GM23338 (cell line): ENCODE measurements at regions not wholly inside any gene's neighbourhood (a gene's known extent, or its start where the extent isn't known, plus 50 kb on each side); places are given as distances from the start of the nearest gene placed in this dataset.

Experiments
- EZH2 ChIP-seq: fragments of 200-600 bp; sonication (generic); IDR thresholded peaks from one replicate; pipeline ENCODE4 v1.8.0; 2017; ENCODE audit warnings: antibody characterized with exemption, mild to moderate bottlenecking, low read depth; ENCODE audit not compliant: unreplicated experiment
- EZH2phosphoT487 ChIP-seq: fragments of 200-600 bp; sonication (generic); IDR thresholded peaks from one replicate; pipeline ENCODE4 v1.8.1; 2018; ENCODE audit warnings: antibody characterized with exemption; ENCODE audit not compliant: unreplicated experiment
- JUNB ChIP-seq: IDR thresholded peaks from one replicate; pipeline ENCODE4 v1.6.1; 2016; ENCODE audit warnings: antibody characterized with exemption; ENCODE audit not compliant: unreplicated experiment
- POLR2AphosphoS5 ChIP-seq: IDR thresholded peaks from 2 replicates; pipeline ENCODE4 v1.6.1; 2016; ENCODE audit warnings: antibody characterized with exemption, low read depth
- TF ChIP-seq, protein P1 (sequence below), 2 experiments: fragments of 200-600 bp in 1 of 2; sonication (generic) in 1 of 2; conservative IDR thresholded peaks; 2 replicates each; pipeline versions ENCODE4 v1.5.1 to v1.6.1; 2016 to 2017; ENCODE audit warnings: antibody characterized with exemption in 2 of 2, low read depth in 2 of 2, mild to moderate bottlenecking in 2 of 2, moderate library complexity in 1 of 2
- TF ChIP-seq, protein P2 (sequence below): IDR thresholded peaks from one replicate; pipeline ENCODE4 v1.6.1; 2018; ENCODE audit warnings: antibody characterized with exemption; ENCODE audit not compliant: unreplicated experiment

DNA sequence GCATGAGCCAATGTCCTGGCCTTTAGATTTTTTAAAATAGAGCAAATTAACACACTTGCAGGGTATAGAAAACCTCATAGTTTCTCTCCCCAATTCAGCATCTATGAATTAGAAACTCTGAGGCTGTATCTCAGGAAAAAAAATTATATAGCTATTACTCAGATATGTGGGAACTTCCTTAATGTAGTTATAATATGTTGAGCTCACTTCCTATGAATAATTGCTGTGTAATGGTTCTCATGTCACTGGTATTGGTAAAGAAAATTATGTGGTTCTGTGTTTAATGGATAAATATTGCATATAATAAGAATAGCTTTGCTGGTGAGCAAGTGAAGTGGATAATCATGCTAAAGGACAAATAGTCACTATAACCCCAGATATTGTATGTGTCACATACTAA is 2019.8 kb downstream of the NCAM2 start:
- TF ChIP-seq, protein P1, sequence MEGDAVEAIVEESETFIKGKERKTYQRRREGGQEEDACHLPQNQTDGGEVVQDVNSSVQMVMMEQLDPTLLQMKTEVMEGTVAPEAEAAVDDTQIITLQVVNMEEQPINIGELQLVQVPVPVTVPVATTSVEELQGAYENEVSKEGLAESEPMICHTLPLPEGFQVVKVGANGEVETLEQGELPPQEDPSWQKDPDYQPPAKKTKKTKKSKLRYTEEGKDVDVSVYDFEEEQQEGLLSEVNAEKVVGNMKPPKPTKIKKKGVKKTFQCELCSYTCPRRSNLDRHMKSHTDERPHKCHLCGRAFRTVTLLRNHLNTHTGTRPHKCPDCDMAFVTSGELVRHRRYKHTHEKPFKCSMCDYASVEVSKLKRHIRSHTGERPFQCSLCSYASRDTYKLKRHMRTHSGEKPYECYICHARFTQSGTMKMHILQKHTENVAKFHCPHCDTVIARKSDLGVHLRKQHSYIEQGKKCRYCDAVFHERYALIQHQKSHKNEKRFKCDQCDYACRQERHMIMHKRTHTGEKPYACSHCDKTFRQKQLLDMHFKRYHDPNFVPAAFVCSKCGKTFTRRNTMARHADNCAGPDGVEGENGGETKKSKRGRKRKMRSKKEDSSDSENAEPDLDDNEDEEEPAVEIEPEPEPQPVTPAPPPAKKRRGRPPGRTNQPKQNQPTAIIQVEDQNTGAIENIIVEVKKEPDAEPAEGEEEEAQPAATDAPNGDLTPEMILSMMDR (conservative IDR thresholded peaks at IDR 0.05; ENCODE audit: low read depth in 2 of 2): no peak
- TF ChIP-seq JUNB (no peak), EZH2 (no peak), POLR2AphosphoS5 (no peak), EZH2phosphoT487 (no peak)
- TF ChIP-seq, protein P2, sequence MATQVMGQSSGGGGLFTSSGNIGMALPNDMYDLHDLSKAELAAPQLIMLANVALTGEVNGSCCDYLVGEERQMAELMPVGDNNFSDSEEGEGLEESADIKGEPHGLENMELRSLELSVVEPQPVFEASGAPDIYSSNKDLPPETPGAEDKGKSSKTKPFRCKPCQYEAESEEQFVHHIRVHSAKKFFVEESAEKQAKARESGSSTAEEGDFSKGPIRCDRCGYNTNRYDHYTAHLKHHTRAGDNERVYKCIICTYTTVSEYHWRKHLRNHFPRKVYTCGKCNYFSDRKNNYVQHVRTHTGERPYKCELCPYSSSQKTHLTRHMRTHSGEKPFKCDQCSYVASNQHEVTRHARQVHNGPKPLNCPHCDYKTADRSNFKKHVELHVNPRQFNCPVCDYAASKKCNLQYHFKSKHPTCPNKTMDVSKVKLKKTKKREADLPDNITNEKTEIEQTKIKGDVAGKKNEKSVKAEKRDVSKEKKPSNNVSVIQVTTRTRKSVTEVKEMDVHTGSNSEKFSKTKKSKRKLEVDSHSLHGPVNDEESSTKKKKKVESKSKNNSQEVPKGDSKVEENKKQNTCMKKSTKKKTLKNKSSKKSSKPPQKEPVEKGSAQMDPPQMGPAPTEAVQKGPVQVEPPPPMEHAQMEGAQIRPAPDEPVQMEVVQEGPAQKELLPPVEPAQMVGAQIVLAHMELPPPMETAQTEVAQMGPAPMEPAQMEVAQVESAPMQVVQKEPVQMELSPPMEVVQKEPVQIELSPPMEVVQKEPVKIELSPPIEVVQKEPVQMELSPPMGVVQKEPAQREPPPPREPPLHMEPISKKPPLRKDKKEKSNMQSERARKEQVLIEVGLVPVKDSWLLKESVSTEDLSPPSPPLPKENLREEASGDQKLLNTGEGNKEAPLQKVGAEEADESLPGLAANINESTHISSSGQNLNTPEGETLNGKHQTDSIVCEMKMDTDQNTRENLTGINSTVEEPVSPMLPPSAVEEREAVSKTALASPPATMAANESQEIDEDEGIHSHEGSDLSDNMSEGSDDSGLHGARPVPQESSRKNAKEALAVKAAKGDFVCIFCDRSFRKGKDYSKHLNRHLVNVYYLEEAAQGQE: no peak
